ENCODE measurements at regions not wholly inside any gene's neighbourhood (a gene's known extent, or its start where the extent isn't known, plus 50 kb on each side); places are given as distances from the start of the nearest gene placed in this dataset.

DNA sequence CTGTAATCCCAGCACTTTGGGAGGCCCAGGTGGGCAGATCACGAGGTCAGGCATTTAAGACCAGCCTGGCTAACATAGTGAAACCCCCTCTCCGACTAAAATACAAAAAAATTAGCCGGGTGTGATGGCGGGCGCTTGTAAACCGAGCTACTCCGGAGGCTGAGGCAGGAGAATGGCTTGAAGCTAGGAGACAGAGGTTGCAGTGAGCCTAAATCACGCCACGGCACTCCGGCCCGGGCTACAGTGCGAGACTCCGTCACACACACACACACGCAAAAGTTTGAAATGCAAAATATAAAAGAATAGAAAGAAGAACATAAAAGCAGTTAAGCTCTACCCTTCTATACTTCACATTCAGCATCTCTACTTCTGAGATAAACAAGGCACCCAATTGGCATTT lies 1165.9 kb upstream of the CNTN5 start:
- TF ChIP-seq, protein P1, sequence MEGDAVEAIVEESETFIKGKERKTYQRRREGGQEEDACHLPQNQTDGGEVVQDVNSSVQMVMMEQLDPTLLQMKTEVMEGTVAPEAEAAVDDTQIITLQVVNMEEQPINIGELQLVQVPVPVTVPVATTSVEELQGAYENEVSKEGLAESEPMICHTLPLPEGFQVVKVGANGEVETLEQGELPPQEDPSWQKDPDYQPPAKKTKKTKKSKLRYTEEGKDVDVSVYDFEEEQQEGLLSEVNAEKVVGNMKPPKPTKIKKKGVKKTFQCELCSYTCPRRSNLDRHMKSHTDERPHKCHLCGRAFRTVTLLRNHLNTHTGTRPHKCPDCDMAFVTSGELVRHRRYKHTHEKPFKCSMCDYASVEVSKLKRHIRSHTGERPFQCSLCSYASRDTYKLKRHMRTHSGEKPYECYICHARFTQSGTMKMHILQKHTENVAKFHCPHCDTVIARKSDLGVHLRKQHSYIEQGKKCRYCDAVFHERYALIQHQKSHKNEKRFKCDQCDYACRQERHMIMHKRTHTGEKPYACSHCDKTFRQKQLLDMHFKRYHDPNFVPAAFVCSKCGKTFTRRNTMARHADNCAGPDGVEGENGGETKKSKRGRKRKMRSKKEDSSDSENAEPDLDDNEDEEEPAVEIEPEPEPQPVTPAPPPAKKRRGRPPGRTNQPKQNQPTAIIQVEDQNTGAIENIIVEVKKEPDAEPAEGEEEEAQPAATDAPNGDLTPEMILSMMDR (IDR thresholded peaks at IDR 0.05; ENCODE audit: insufficient read depth, low read depth, low read length): no peak
- no peak overlapping the region for H3K4me3 ChIP-seq (ENCODE audit: low read depth, low read length)
- DNase-seq (ENCODE audit: low read depth): no peak

DNA sequence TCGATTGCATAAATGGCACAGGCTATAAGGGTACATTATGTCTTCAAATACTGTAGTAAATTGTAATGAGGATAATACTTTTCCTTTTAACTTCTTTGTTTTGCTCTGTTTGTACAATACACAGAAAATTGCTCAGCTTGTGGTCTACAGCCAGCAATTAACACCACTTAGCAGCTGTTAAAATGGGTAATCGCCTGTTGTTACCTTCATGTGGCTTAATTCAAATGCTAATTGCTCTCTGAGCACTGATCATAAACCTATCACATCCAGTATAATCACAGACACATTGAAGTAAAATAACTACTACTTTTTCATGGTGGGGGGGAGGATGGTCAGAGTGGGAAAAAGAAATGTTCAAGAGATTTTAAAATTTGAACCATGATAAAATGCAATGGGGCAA lies 1164.1 kb upstream of the CNTN5 start:
- no peak for DNase-seq (ENCODE audit: low read depth)
- H3K4me3 ChIP-seq (ENCODE audit: low read depth, low read length): no peak overlapping the region
- TF ChIP-seq, protein P1 (IDR thresholded peaks at IDR 0.05; ENCODE audit: insufficient read depth, low read depth, low read length): no peak

DNA sequence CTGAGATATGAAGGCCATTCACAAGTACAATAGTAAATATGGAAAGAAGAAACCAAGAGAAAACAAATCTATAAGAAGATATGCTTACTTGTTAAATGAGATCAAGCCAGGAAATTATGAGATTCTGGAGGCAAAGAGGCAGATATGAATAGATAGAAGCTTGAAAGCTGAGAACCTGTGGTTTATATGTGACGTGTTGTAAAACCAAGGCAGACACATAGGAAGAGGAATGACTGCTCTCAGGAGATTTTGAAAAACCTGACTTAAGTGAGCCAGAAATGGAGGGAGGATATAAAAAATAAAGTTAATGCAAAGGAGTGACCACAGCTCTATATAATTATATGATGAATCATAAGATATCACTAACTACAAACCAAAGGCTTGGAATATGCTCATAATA lies 1160.5 kb upstream of the CNTN5 start:
- no peak overlapping the region for H3K4me3 ChIP-seq (ENCODE audit: low read depth, low read length)
- TF ChIP-seq, protein P1 (IDR thresholded peaks at IDR 0.05; ENCODE audit: insufficient read depth, low read depth, low read length): no peak
- peak; percentile 3 for DNase-seq (ENCODE audit: low read depth)

DNA sequence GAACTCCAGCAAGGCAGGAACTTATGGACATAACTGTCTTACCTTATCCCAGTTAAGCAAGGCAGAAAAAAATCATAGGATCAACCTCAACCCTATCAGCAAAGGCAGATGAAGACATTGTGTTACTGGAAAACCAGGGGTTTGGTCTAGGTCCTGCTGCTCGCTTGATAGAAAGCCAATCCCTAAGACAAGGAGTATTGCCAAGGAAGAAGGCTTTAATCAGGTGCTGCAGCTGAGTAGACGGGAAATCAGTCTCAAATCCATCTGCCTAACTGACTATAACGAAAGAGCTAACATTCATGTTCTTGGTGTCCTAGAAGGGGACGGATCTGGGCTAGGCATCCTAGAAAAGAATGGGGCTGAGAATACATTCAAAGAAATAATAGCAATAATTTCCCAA lies 1158.7 kb upstream of the CNTN5 start:
- TF ChIP-seq, protein P1 (IDR thresholded peaks at IDR 0.05; ENCODE audit: insufficient read depth, low read depth, low read length): no peak
- H3K4me3 ChIP-seq (ENCODE audit: low read depth, low read length): no peak overlapping the region
- DNase-seq (ENCODE audit: low read depth): no peak

DNA sequence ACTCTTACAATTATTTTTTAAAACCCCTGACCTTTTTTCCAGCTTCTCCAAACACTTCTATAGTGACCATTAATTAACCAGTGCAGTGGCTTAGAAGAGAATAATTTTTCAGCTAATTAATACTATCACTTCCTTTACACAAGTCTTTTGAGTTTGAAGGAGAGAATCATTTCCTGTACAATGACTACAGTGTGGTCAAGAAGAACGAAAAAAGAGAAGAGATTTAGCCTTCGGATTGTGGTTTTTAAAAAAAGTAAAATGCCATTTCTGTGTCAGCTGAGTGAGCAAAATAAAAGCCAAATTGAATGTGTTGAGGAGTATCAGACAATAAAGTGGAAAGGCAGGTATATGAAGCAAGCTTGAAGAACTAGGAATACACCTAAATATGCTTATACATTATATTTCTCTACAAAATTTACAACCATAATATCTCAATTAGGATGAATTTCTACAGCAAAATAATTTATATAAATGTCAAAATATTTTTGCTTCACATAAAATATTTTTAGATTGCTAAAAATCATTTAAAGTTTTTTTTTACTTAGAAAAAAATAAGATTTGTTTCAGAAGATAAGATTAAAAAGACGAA lies 1155.2 kb upstream of the CNTN5 start:
- no peak overlapping the region for H3K4me3 ChIP-seq (ENCODE audit: low read depth, low read length)
- DNase-seq (ENCODE audit: low read depth): no peak
- TF ChIP-seq, protein P1 (IDR thresholded peaks at IDR 0.05; ENCODE audit: insufficient read depth, low read depth, low read length): no peak

DNA sequence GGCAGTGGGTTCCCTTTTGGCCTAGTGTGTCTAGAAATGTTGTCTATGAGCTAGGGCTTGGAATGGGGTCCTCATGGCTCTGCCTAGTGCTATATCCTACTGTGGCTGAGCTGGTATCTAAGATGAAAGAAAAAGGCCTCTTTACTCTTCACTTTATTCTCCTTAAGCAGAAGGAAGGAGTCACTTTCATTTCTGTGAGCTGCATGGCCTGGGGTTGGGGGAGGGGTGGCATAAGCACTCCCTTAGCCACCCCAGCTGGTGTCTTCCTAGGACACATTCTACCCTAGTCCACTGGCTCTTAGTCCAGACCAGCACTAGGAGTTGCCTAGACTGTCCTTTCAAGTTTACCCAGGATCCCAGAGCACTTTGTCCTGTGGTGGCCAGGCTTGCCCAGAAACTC lies 1148.9 kb upstream of the CNTN5 start:
- H3K4me3 ChIP-seq (ENCODE audit: low read depth, low read length): no peak overlapping the region
- no peak for DNase-seq (ENCODE audit: low read depth)
- TF ChIP-seq, protein P1 (IDR thresholded peaks at IDR 0.05; ENCODE audit: insufficient read depth, low read depth, low read length): no peak

DNA sequence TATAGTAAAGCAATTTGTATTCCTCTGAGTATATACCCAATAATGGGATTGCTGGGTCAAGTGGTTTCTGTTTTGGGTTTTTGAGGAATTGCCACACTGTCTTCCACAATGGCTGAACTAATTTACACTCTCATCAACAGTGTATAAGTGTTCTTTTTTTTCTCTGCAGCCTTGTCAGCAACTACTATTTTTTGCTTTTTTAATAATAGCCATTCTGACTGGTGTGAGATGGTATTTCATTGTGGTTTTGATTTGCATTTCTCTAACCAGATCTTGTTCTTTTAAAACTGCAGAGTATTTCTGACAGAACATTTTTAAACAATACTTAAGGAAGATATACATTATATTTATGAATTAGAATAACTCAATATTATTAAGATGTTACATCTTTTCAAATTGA lies 1140.5 kb upstream of the CNTN5 start:
- no peak for DNase-seq (ENCODE audit: low read depth)
- H3K4me3 ChIP-seq (ENCODE audit: low read depth, low read length): no peak overlapping the region
- TF ChIP-seq, protein P1 (IDR thresholded peaks at IDR 0.05; ENCODE audit: insufficient read depth, low read depth, low read length): no peak

Measured in fibroblast of villous mesenchyme (primary cell).